Right lobe of liver (tissue), 6 donors: ENCODE measurements at regions not wholly inside any gene's neighbourhood (a gene's known extent, or its start where the extent isn't known, plus 50 kb on each side); places are given as distances from the start of the nearest gene placed in this dataset.
"Not testable (repeated sequence)": the region's sequence is repeated elsewhere in the genome, so short reads cannot be mapped to it uniquely, and the experiment has no call there.

Experiments used
- ATAC-seq, 4 donors: fragments of 200-7000 bp; cut with Tn5 transposase; one replicate each; pipeline ENCODE4 v1.9.1; 2020; ENCODE audit warnings: mild to moderate bottlenecking in 4 of 4, moderate library complexity in 4 of 4
- DNase-seq, 3 donors: peaks; one replicate each; pipeline ENCODE4 v3.0.0-alpha.2; 2020
- H3K27ac ChIP-seq, 3 donors: fragments of 200-600 bp; one replicate each; pipeline ENCODE4 v1.8.0; 2022
- H3K27me3 ChIP-seq, 2 donors: fragments of 200-600 bp; one replicate each; pipeline ENCODE4 v1.8.0; 2022
- H3K36me3 ChIP-seq, 4 donors: fragments of 200-600 bp; sonication (generic) in 1 of 4; one replicate each; pipeline versions ENCODE4 v1.5.1 to v1.8.0; 2017 to 2022; ENCODE audit warnings: control low read depth in 1 of 4
- H3K4me1 ChIP-seq, 4 donors: fragments of 200-600 bp; sonication (generic) in 1 of 4; one replicate each; pipeline versions ENCODE4 v1.5.1 to v1.8.0; 2017 to 2022; ENCODE audit warnings: control low read depth in 1 of 4
- H3K4me3 ChIP-seq, 3 donors: fragments of 200-600 bp; one replicate each; pipeline ENCODE4 v1.8.0; 2022
- H3K9me3 ChIP-seq, 4 donors: fragments of 200-600 bp; sonication (generic) in 1 of 4; one replicate each; pipeline versions ENCODE4 v1.5.1 to v1.8.0; 2017 to 2022; ENCODE audit warnings: control low read depth in 1 of 4
- POLR2A ChIP-seq: fragments of 450-650 bp; IDR thresholded peaks from one replicate; pipeline ENCODE4 v1.6.1; 2017; ENCODE audit warnings: antibody characterized with exemption, mild to moderate bottlenecking
- WGBS: methylation state at CpG from one replicate; pipeline ENCODE4 v1.1.6; 2018; ENCODE audit warnings: low coverage, low lambda C conversion rate; ENCODE audit not compliant: insufficient coverage; ENCODE audit errors: missing lambda C conversion rate; 5-methylcytosine and 5-hydroxymethylcytosine counted together
- intact Hi-C, 2 donors: fragments of 100-400 bp; cut with DNase I; formaldehyde crosslinking; loops; one replicate each; pipeline versions ENCODE4 v1.11.2 to v1.14.1; 2022
- TF ChIP-seq, protein P1 (sequence below), 4 donors: fragments of 200-600 bp in 3 of 4; fragments of 450-650 bp in 1 of 4; IDR thresholded peaks; one replicate each; pipeline versions ENCODE4 v1.5.1 to v1.8.0; 2016 to 2022; ENCODE audit warnings: antibody characterized with exemption in 4 of 4, mild to moderate bottlenecking in 2 of 4
- donor health status: DM: no; HTN: yes; CAD: no.
- donor health status: DM: no; HTN: no; CAD: no.
- donor health status: DM: no; HTN: no; CAD: no.
- donor health status: DM: no; HTN: yes; CAD: no.
- donor health status: DM: no; HTN: yes; CAD: no.

DNA sequence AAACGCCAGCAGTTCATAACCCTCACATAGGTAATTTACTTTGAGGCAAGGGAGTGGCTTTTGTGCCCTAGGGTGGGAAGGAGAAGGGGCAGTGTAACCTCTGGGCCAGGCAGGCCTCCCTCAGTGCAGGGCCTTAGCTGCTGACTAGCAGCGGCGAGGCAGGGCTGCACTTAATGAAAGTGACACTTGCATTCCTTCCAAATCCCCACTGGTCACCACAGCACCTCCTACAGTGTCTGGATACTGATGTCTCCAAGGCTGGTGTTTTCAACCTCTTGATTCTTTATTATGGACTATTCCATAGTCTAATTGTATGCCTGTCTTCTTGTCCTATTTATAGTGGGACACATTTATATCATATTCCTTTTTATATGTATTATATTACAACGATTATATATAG lies 152.7 kb downstream of the LY86 start:
- DNase-seq (no peak), ATAC-seq (no peak)
- H3K27me3 ChIP-seq = no peaks in the 10 kb centered on the region
- WGBS = 46% methylated on average over 2 of the region's 4 CpGs
- no peak overlapping the region for H3K4me3 ChIP-seq
- H3K4me1 ChIP-seq = no peaks in the 10 kb centered on the region
- intact Hi-C loops = no loop called here
- no peaks in the 10 kb centered on the region for H3K9me3 ChIP-seq
- H3K27ac ChIP-seq = no peak overlapping the region
- no peak for TF ChIP-seq POLR2A
- TF ChIP-seq, protein P1, sequence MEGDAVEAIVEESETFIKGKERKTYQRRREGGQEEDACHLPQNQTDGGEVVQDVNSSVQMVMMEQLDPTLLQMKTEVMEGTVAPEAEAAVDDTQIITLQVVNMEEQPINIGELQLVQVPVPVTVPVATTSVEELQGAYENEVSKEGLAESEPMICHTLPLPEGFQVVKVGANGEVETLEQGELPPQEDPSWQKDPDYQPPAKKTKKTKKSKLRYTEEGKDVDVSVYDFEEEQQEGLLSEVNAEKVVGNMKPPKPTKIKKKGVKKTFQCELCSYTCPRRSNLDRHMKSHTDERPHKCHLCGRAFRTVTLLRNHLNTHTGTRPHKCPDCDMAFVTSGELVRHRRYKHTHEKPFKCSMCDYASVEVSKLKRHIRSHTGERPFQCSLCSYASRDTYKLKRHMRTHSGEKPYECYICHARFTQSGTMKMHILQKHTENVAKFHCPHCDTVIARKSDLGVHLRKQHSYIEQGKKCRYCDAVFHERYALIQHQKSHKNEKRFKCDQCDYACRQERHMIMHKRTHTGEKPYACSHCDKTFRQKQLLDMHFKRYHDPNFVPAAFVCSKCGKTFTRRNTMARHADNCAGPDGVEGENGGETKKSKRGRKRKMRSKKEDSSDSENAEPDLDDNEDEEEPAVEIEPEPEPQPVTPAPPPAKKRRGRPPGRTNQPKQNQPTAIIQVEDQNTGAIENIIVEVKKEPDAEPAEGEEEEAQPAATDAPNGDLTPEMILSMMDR (IDR thresholded peaks at IDR 0.05) = no peak
- no peaks in the 10 kb centered on the region for H3K36me3 ChIP-seq

DNA sequence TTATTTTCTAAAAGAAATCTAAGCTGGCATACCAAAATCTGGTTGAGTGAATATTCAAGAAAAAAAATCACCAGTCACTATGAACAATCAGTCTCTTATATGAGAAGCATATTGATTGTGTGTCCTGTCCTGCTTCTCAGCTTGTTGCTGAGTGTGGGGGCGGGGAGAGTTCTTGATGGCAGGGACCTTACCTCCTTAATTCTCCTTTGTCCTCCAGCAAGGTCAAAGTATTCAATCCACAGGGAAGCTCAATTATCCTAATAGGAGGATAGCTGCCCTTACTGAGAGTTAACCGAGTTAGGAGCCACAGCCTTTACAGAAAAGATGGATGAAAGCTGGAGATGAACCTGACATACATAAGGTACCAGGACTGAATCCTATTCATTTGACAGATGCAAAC lies 154.0 kb downstream of the LY86 start:
- ATAC-seq = no peak
- 86% methylated on average over 2 of the region's 2 CpGs for WGBS
- Histone ChIP-seq H3K27me3 (no peaks in the 10 kb centered on the region), H3K4me3 (no peak overlapping the region), H3K36me3 (no peaks in the 10 kb centered on the region), H3K27ac (no peak overlapping the region), H3K9me3 (no peaks in the 10 kb centered on the region), H3K4me1 (no peaks in the 10 kb centered on the region)
- intact Hi-C loops = no loop called here
- no peak for TF ChIP-seq POLR2A
- TF ChIP-seq, protein P1 (IDR thresholded peaks at IDR 0.05) = no peak
- no peak for DNase-seq

GRCh38 chr6:6744551-6744950 lies 156.0 kb downstream of the LY86 start:
- intact Hi-C loops = no loop called here
- DNase-seq = no peak
- Histone ChIP-seq H3K36me3 (no peaks in the 10 kb centered on the region), H3K9me3 (no peaks in the 10 kb centered on the region), H3K4me1 (peaks cover 0 to 8% (median 7%) of the 10 kb centered on the region in 4 donors), H3K27me3 (no peaks in the 10 kb centered on the region), H3K4me3 (no peak overlapping the region), H3K27ac (no peak overlapping the region)
- no peak for ATAC-seq
- no CpG with 5 or more reads among the region's 4 CpGs for WGBS
- TF ChIP-seq, protein P1 (IDR thresholded peaks at IDR 0.05) = no peak
- no peak for TF ChIP-seq POLR2A

DNA sequence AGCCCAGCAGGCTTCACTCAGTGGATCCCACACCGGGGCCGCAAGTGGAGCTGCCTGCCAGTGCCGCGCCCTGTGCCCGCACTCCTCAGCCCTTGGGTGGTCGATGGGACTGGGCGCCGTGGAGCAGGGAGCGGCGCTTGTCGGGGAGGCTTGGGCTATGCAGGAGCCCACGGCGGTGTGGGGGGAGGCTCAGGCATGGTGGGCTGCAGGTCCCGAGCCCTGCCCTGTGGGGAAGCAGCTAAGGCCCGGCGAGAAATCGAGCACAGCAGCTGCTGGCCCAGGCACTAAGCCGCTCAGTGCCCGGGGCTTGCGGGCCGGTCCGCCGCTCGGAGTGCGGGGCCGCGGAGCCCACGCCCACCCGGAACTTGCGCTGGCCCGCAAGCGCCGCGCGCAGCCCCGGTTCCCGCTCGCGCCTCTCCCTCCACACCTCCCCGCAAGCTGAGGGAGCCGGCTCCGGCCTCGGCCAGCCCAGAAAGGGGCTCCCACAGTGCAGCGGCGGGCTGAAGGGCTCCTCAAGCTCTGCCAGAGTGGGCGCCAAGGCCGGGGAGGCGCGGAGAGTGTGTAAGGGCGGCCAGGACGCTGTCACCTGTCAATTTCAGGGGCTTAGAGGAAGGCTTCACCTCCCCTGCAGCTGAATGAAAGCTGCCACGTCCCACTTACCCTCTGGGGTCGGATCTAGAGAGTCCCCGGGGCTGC lies 157.3 kb downstream of the LY86 start:
- WGBS = no CpG with 5 or more reads among the region's 54 CpGs
- H3K27ac ChIP-seq, DNase-seq, ATAC-seq, H3K9me3 ChIP-seq, H3K4me3 ChIP-seq, intact Hi-C loops, H3K36me3 ChIP-seq, H3K27me3 ChIP-seq: not testable (repeated sequence)
- H3K4me1 ChIP-seq = peaks cover 0 to 14% (median 9%) of the 10 kb centered on the region in 4 donors

GRCh38 chr6:6746333-6746969 lies 157.9 kb downstream of the LY86 start:
- Histone ChIP-seq H3K36me3 (no peaks in the 10 kb centered on the region), H3K27ac (no peak overlapping the region), H3K9me3 (no peaks in the 10 kb centered on the region), H3K27me3 (no peaks in the 10 kb centered on the region), H3K4me1 (peaks cover 0 to 14% (median 9%) of the 10 kb centered on the region in 4 donors), H3K4me3 (no peak overlapping the region)
- no peak for TF ChIP-seq POLR2A
- TF ChIP-seq, protein P1 (IDR thresholded peaks at IDR 0.05) = no peak
- no peak for DNase-seq
- intact Hi-C loops = no loop called here
- WGBS = 62% methylated on average over 9 of the region's 15 CpGs
- no peak for ATAC-seq
